Astrocyte (in vitro differentiated cells and primary cell): ENCODE measurements at regions not wholly inside any gene's neighbourhood (a gene's known extent, or its start where the extent isn't known, plus 50 kb on each side); places are given as distances from the start of the nearest gene placed in this dataset.

Experiments used
- DNase-seq: peaks from one replicate; pipeline ENCODE4 v3.0.0-alpha.2; 2010; ENCODE audit warnings: low read depth
- FAIRE-seq: peaks from 2 replicates; lab custom pipeline; 2011; peaks lifted over from hg19 to GRCh38; lab: Jason Lieb, UNC
- H2AFZ ChIP-seq: 2 replicates; pipeline ENCODE4 v1.6.0; 2012; ENCODE audit warnings: low read depth, low read length, inconsistent platforms
- H3K27ac ChIP-seq: 2 replicates; pipeline ENCODE4 v1.5.1; 2011; ENCODE audit warnings: low read depth, low read length, inconsistent platforms
- H3K27me3 ChIP-seq: 2 replicates; pipeline ENCODE4 v1.6.0; 2011; ENCODE audit warnings: low read length, inconsistent platforms; ENCODE audit not compliant: insufficient read depth
- H3K36me3 ChIP-seq: 2 replicates; pipeline ENCODE4 v1.5.1; 2011; ENCODE audit warnings: low read length, inconsistent platforms; ENCODE audit not compliant: insufficient read depth
- H3K4me1 ChIP-seq: 2 replicates; pipeline ENCODE4 v1.5.1; 2011; ENCODE audit warnings: low read length, inconsistent platforms; ENCODE audit not compliant: insufficient read depth
- H3K4me2 ChIP-seq: 2 replicates; pipeline ENCODE4 v1.6.0; 2012; ENCODE audit warnings: low read length, inconsistent platforms
- H3K4me3 ChIP-seq: 2 replicates; pipeline ENCODE4 v1.5.1; 2011; ENCODE audit warnings: low read depth, mild to moderate bottlenecking, low read length, inconsistent platforms; ENCODE audit not compliant: insufficient read depth
- H3K79me2 ChIP-seq: 2 replicates; pipeline ENCODE4 v1.6.0; 2012; ENCODE audit warnings: mild to moderate bottlenecking, low read length, inconsistent platforms; ENCODE audit not compliant: insufficient read depth
- H3K9ac ChIP-seq: 2 replicates; pipeline ENCODE4 v1.6.0; 2012; ENCODE audit warnings: mild to moderate bottlenecking, low read length, inconsistent platforms
- H3K9me3 ChIP-seq: 2 replicates; pipeline ENCODE4 v1.5.1; 2012; ENCODE audit warnings: low read depth, mild to moderate bottlenecking, low read length, inconsistent platforms; ENCODE audit not compliant: insufficient read depth
- H4K20me1 ChIP-seq: 2 replicates; pipeline ENCODE4 v1.6.0; 2012; ENCODE audit warnings: low read length, inconsistent platforms; ENCODE audit not compliant: insufficient read depth
- H3K27ac Mint-ChIP-seq: one replicate; pipeline ENCODE4 v1.8.0; 2021; ENCODE audit warnings: mild to moderate bottlenecking, mixed read lengths; ENCODE audit not compliant: unreplicated experiment
- H3K27me3 Mint-ChIP-seq: one replicate; pipeline ENCODE4 v1.8.0; 2021; ENCODE audit warnings: low read depth, mixed read lengths; ENCODE audit not compliant: unreplicated experiment
- H3K36me3 Mint-ChIP-seq: one replicate; pipeline ENCODE4 v1.8.0; 2021; ENCODE audit warnings: low read depth, mixed read lengths; ENCODE audit not compliant: unreplicated experiment
- H3K4me1 Mint-ChIP-seq: one replicate; pipeline ENCODE4 v1.8.0; 2021; ENCODE audit warnings: low read depth, mixed read lengths; ENCODE audit not compliant: unreplicated experiment
- H3K4me3 Mint-ChIP-seq: one replicate; pipeline ENCODE4 v1.8.0; 2021; ENCODE audit warnings: mild to moderate bottlenecking, moderate library complexity, mixed read lengths; ENCODE audit not compliant: unreplicated experiment
- H3K9me3 Mint-ChIP-seq: one replicate; pipeline ENCODE4 v1.8.0; 2021; ENCODE audit warnings: mild to moderate bottlenecking, mixed read lengths; ENCODE audit not compliant: unreplicated experiment
- CTCF ChIP-seq: IDR thresholded peaks from 2 replicates; pipeline ENCODE4 v1.5.1; 2011; ENCODE audit warnings: low read depth, mild to moderate bottlenecking, inconsistent platforms, low read length, moderate library complexity; ENCODE audit not compliant: insufficient read depth
- EZH2 ChIP-seq: IDR thresholded peaks from 2 replicates; pipeline ENCODE4 v1.6.1; 2012; ENCODE audit warnings: mild to moderate bottlenecking, low read length, inconsistent platforms; ENCODE audit not compliant: insufficient read depth

- TF ChIP-seq CTCF, result no peak
- no peak for TF ChIP-seq EZH2
- H3K4me2 ChIP-seq, result no peak overlapping the region
- no peak overlapping the region for H3K4me3 ChIP-seq
- no peak for FAIRE-seq
- H3K4me1 ChIP-seq, result no peaks in the 10 kb centered on the region
- Mint-ChIP-seq H3K4me3 (no peak overlapping the region), H3K27me3 (no peaks in the 10 kb centered on the region), H3K4me1 (peaks cover 5% of the 10 kb centered on the region), H3K9me3 (peaks cover 5% of the 10 kb centered on the region), H3K36me3 (peaks cover 10% of the 10 kb centered on the region), H3K27ac (no peak overlapping the region)
- no peak overlapping the region for H2AFZ ChIP-seq
- no peaks in the 10 kb centered on the region for H4K20me1 ChIP-seq
- H3K27me3 ChIP-seq, result no peaks in the 10 kb centered on the region
- no peaks in the 10 kb centered on the region for H3K79me2 ChIP-seq
- DNase-seq, result no peak
- H3K9ac ChIP-seq, result no peak overlapping the region
- H3K36me3 ChIP-seq, result no peaks in the 10 kb centered on the region
- no peak overlapping the region for H3K27ac ChIP-seq
- H3K9me3 ChIP-seq, result no peaks in the 10 kb centered on the region
These were observed 119.4 kb downstream of the MRPS6 start for GRCh38 chr21:34192646-34193285.

GRCh38 chr21:34195335-34195734 is 122.0 kb downstream of the MRPS6 start:
- H3K79me2 ChIP-seq, result no peaks in the 10 kb centered on the region
- H3K27ac ChIP-seq, result no peak overlapping the region
- H3K4me1 ChIP-seq, result no peaks in the 10 kb centered on the region
- Mint-ChIP-seq H3K4me1 (peaks cover 11% of the 10 kb centered on the region), H3K4me3 (no peak overlapping the region), H3K27ac (no peak overlapping the region), H3K36me3 (no peaks in the 10 kb centered on the region), H3K27me3 (no peaks in the 10 kb centered on the region), H3K9me3 (peaks cover 2% of the 10 kb centered on the region)
- no peak overlapping the region for H3K4me3 ChIP-seq
- no peaks in the 10 kb centered on the region for H3K9me3 ChIP-seq
- no peak overlapping the region for H3K4me2 ChIP-seq
- no peaks in the 10 kb centered on the region for H3K27me3 ChIP-seq
- no peaks in the 10 kb centered on the region for H4K20me1 ChIP-seq
- no peaks in the 10 kb centered on the region for H3K36me3 ChIP-seq
- no peak for FAIRE-seq
- H3K9ac ChIP-seq, result no peak overlapping the region
- no peak for DNase-seq
- TF ChIP-seq CTCF (no peak), EZH2 (no peak)
- no peak overlapping the region for H2AFZ ChIP-seq

GRCh38 chr21:34196996-34197395 is 123.6 kb downstream of the MRPS6 start:
- Mint-ChIP-seq H3K4me1 (peaks cover 11% of the 10 kb centered on the region), H3K4me3 (no peak overlapping the region), H3K27ac (no peak overlapping the region), H3K27me3 (no peaks in the 10 kb centered on the region), H3K9me3 (no peaks in the 10 kb centered on the region), H3K36me3 (no peaks in the 10 kb centered on the region)
- H3K4me2 ChIP-seq, result no peak overlapping the region
- H3K4me3 ChIP-seq, result no peak overlapping the region
- H3K36me3 ChIP-seq, result no peaks in the 10 kb centered on the region
- H3K79me2 ChIP-seq, result no peaks in the 10 kb centered on the region
- H3K27me3 ChIP-seq, result no peaks in the 10 kb centered on the region
- H3K9ac ChIP-seq, result no peak overlapping the region
- no peaks in the 10 kb centered on the region for H3K9me3 ChIP-seq
- no peaks in the 10 kb centered on the region for H4K20me1 ChIP-seq
- no peak for DNase-seq
- H2AFZ ChIP-seq, result no peak overlapping the region
- H3K4me1 ChIP-seq, result peaks cover 7% of the 10 kb centered on the region
- no peak overlapping the region for H3K27ac ChIP-seq
- no peak for FAIRE-seq
- TF ChIP-seq EZH2 (no peak), CTCF (no peak)
